GM18520 (cell line): ENCODE measurements at regions not wholly inside any gene's neighbourhood (a gene's known extent, or its start where the extent isn't known, plus 50 kb on each side); places are given as distances from the start of the nearest gene placed in this dataset.

Experiments
- ATAC-seq: cut with Tn5 transposase; IDR thresholded peaks from one replicate; pipeline ENCODE4 v1.9.1; 2021; ENCODE audit not compliant: unreplicated experiment

DNA sequence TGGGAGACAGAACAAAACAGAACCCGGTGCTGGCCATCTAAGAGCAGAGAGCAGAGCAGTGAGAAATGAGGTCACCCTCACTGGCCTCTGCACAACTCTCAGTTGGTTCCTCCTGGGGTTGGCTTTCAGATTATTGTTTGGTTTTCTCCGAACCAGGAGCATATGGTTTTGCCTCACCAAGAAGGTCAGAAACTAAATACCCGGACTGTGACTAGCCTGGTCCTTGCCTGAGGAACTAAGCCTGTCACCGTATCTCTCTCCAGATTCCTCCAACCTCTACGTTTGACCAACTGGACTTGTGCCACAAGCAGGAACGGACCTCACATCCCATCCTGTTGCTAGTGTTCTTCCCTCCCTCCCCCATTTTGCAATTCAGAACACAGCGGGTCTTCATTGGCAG, 450.4 kb upstream of the JARID2 start:
- ATAC-seq, result no peak

DNA sequence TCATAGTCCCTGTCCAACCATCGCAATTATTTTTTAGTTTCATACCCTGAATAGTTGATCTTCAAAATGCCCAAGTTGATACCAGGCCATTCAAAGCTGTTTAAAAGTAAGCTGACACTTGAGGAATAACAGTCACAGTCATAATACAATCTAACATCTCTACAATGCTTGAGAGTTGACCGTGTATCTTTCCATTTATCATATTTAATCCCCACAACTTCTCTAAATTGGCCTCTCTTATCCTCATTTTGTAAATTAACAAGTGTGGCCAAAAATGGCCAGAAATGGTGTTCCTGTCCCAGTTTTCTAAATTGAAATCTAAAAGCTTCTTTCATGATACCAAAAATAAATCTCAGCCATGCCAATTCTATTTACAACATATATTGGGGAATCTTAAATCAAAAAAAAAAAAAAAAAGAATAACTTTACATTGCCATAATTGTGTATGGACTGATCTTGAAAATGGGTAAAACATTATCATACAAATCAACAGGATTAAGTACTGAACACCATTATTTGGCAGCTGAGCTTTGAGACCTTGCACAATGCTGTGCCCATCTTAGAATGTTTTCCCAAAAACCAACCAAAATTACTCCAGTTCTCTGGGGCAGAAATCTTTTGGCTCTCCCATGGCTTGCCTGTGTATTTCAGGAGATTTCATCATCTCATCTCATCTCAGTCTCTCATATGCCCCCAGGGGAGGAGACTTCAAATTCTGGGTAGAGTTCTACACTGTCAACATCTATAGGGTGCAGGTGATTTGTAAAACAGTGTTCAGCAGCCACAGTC, 448.7 kb upstream of the JARID2 start:
- no peak for ATAC-seq

DNA sequence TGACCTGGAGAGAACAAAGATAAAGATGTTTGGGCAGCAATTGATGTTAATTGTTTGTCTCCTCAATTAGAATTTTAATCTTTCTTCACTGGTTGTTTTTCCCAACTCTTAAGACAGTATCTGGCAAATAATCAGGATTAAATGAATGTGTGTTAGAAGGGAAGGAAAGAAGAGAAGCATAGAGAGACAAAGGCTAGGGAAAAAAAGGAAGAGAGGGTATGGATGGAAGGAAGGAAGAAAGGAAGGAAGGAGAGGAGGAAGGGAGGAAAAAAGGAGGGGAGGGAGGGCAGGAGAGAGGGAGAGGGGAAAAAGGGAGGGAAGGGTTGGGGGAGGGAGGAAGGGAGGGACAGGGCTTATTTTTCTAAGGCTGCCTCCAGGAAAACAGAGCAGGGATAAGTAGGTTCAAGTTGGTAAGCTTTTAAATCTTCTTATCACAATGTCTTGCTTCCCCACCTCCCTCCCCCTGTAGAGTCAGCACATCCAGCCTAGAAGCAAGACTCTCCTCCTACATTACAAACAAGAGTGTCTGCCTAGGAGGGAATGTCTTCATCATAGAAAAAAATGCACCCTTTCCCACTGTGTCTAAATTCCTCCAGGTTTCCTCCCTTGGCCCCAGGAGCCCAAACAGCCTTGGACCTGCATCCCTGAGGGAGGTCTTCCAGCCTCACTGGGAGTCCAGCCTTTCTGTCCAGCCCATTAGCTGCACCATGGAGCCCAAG, 447.8 kb upstream of the JARID2 start:
- no peak for ATAC-seq

DNA sequence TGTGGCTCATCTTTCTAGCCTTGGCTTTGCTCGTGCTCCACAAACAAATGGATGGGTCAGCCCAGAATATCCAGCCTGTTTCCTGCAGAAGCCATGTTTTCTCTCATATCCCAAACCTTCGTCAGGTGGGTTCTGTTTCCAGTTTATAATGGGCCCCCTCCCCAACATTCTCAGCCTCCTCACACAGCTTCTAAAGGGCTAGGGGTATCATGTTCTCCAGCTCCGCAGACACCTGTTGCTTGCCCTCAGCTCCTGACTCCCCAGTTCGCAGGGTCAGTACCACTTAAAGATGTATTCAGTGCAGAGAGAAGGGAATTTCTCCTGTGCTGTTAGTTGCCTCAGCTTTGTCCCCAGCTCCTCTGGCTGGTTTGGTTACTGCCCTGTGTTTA, 447.3 kb upstream of the JARID2 start:
- no peak for ATAC-seq

DNA sequence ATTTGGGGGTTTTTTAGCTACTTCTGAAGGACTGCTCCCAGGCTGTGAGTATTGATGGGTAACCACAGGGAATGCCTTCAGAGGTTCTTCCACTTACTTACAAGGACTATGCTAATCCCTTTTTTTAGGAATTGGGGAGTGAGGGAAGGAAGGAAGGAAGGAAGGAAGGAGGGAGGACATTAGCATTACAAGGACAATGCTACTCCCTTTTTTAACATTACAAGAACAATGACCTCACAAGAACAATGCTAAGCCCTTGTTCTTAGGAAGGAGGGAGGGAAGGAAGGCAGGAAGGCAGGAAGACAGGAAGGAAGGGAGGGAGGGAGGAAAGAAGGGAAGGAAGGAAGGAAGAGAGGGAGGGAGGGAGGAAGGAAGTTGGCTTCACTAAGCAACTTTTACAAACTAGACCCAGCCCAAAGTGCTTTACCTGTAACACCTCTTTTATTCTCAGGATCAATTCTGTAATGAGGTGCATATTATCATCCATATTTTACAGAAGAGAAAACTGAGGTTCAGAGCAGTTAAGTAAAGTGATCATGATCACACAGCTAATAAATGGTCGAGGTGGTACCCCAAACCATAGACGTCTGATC, 446.8 kb upstream of the JARID2 start:
- ATAC-seq, result no peak

DNA sequence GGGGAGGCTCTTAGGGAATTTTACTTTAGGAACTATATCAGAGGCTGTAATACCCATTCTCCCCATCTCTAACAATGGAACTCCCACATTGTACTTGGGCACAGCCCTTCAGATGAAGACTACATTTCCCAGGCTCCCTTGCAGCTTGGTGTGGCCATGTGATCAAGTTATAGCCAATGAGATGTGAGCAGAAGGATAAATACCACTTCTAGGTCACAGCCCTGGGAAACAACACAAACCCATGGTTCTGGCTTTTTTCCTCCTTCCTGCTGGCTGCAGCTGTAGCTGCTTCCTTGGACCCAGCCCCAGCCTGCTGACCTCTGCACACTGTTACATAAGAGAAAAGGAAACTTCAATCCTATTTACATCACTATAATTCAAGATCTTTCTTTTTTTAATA, 445.9 kb upstream of the JARID2 start:
- no peak for ATAC-seq

DNA sequence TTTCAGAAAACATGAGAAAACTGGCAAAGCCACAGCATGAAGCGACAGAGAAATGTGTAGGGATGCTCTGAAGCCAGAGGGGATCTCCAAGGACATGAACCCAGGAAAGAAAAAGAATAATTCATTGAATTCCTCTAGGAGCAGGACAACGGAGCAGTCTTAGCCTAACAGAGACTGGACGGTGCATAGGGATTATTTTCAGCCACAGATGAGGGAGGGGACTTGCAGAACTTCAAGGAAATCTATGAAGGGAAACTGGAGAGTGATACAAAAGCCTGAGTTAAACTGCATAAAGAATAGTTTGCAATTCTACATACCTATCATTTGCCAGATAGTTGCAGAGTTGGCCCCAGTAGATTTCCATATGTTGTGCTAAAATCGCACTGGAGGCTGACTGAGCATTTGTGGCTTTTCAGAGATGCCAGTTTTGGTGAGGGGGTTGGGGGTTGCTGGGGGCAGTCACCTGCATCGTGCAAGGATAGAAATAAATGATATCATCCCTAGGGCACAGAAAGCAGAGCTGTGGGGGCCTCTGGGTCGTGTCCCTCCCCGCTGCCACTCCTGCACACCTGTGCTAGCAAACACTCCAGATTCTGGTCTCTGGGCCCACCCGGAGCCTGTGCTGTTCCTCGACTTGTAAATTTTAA, 443.2 kb upstream of the JARID2 start:
- ATAC-seq, result no peak

DNA sequence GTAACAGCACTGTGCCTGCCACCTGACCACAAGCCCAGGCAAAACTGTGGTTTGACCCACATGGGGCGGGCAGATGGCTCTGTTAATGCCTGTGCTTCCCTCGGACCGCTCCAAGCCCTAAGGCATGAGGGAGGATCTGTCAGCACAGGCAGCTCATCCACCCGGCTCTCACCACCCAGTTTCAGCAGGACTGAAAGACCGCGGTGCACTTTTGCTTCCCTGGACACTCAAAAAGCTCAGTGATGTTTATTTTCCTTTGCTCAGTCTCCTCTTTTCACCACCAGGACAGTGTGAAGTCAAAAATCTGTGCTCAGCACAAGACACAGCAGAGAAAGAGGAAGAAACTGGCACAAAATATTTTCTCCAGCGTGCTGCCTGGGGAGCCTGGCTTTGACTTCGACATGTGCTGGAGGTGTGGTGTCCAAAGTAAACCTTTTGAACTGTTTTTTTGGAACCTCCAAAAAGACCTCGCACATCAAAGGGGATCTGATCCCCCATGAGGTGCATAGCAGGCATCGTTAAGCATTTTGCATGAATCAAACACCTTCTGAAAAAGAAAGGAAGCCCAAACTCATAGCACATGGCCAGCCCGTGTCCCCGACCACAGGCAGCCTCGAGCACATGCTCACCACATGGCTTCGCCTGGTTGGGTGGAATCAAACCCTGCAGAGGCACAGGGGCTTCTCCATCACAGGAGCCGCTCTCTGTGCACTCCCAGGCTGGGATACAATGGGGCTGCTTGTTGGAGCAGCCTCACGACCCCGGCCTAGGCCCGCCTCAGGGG, 441.7 kb upstream of the JARID2 start:
- no peak for ATAC-seq

DNA sequence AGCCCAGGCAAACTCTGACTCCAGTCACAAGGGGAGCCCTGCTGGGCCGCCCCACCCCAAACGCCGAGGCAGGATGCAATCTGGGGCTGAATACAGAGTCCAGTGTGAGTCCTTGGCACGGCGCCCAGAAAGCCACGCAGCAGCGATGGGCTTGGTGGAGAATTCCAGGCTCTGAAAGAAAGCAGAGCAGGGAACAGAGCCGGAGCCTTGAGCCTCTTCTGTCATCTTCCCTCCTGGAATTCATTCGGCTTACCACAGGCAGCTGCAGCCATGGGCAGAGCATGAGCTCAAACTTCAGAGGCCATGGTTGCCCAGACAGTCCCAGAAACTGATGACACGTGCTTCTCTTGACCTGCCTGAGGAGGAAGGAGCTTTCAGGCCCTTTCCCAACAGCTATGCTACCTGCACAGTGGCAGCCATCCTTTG, 441.1 kb upstream of the JARID2 start:
- no peak for ATAC-seq

DNA sequence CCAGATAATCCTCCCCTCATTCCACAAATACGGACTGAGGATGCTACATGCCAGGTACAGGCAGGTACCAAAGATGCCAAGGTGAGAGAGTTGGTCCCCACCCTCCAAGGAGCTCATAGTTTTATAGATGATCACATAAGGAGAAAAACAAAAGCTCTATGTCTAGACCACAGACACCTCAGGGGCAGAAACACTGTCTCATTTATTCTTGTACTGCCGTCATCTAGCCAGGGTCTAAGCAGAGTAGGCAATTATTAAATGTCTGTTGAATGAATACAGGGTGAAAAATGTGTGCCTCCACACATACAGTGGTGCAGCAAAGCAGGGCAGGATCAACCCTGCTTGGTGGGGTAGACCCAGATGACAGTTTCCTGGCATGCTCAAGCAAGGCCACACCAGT, 439.8 kb upstream of the JARID2 start:
- ATAC-seq, result no peak

DNA sequence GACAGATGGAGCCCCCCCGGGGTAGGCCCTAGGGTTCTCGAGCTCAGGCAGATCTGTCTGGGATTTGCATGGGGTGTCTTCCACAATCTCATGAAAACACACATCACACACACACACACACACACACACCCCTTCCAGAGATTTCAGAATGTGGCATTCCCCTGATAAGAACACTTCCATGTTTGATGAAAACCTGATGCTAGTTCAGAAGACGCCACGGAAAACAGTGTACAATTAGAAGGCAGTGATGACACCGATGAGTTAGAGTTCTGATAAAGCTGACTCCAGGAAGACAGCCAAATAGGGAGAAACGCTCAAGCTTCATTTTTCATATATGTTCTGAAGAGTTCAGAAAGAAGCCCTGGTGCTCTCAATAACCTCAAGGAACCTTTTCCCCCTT, 438.7 kb upstream of the JARID2 start:
- ATAC-seq, result no peak

DNA sequence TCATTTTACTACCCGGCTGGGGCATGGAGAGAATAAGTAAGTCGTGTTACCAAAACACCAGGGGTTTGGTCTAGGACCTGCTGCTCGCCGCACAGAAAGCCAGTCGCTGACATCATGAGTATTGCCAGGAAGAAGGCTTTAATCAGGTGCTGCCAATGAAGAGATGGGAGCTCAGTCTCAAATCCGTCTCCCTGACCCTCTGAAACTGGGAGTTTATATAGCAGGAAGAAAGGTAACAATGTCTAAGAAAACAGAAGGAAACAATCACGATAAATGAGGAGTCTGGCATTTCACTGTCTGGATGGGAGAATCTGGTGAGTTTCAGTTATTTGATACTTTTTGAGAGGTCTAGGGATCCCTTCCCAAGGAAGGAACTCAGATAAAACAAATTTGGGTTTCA, 437.9 kb upstream of the JARID2 start:
- ATAC-seq, result no peak

DNA sequence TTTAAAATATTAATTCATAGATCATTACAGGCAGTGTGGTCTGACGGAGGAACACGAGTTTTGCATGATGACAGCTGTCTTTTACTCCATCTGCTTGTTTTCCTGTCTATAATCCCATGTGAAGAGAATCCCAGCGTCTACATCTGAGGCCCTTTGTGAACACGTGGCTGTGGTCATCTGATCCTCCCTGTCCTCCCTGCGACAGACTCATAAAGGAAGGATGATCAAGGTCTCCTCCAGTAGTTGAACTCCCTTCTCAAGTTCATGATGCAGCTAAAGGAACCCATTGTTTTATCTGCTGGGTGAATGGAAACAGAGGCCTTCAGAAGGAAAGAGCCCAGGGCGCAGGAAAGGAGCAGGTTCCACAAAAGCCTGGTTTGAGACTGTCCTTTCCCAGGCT, 435.8 kb upstream of the JARID2 start:
- no peak for ATAC-seq

DNA sequence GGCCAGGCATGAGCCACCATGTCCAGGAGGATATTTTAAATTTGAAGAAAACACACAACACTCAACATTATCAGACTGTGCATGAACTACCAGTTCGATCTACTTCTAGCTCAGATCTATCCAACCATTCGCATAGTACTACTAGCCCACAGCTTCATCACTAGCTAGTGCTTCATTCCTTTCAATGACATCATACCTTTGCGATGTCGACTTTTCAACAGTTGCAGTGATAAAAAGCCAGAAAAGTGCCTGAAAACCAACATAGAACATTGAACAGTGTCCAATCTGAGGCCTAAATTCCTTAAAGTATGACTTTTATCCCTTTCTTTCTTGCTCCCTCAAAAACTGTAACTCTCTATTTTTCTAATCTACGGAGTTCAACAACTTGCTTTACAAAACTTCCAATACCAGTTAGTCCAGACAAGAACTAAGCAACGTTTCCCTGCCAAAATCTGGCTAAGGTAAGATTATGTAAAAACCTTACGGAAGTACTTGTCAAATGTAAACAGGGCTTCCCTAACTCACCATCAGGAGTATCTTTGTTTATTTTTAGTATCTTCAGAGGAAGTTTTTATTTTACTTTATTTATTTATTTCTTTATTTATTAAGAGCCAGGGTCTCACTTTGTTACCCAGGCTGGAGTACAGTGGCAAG, 434.0 kb upstream of the JARID2 start:
- no peak for ATAC-seq

DNA sequence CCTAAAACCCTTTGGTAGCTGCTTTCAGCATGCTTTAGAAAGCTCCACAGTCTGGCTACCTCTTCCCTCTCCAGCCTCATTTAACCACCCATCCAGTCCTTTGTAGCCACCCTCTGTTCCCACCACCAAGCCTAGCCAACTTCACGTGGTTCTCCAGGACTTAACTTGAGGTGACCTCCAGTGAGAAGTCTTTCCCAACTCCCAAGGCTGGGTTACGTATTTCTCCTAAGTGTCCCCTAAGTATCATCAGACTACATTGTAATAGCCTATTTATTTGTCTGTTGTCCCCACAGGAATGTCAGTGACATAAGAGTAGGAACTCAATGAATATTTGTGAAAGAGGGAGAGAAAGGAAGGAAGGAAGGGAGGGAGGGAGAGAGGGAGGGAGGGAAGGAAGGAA, 431.9 kb upstream of the JARID2 start:
- ATAC-seq, result no peak

DNA sequence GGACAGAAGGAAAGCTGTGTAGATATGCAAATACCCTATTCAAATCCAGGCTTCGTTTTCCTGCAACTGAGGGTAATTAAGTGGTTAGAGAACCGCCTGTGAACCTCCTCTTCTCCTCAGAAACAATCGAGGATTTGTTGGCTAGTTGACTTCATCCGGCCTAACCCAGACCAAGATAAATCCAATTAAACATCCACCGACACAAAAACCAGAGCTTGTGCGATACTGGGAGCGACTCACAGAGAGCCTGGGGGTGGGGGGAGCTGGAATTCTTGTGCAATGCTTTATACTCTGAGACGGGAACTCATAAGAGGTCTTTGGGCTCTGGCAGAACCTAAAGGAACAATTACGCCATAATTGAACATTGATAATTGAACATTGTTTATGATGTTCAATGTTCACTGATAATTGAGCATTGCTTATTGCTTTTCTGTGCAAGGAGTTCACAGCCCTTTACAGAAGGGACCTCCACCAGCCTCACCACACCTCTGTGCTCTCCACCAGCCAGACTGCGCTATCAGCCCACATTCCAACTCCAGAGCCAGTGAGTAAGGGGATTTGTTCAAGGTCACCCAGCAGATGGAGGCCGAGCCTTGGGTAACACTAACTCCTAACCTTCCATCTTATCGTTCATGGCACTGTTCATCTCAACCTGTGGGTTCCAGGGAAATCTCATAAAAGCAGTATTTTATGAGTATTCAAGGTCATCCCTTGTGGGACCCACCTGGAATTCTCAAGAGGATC, 429.6 kb upstream of the JARID2 start:
- no peak for ATAC-seq

DNA sequence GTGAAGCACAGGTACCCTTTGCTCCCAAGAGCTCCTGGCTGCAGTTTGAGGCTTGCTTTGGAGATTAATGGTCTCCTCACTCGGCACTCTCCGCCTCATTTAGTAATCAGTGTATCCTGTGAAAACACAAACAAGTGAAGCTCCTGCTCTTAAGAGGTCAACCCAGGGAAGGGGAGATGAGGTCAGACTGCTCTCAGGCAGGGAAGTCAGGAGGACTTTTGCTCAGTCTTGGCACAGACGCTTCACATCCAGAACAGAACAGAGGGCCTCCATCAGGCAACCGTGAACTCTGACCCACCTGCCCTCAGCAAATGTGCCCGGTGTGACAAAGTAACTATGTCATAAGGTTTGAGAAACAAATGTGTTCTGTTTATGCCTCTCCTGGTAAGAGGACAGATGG, 428.8 kb upstream of the JARID2 start:
- ATAC-seq, result no peak

DNA sequence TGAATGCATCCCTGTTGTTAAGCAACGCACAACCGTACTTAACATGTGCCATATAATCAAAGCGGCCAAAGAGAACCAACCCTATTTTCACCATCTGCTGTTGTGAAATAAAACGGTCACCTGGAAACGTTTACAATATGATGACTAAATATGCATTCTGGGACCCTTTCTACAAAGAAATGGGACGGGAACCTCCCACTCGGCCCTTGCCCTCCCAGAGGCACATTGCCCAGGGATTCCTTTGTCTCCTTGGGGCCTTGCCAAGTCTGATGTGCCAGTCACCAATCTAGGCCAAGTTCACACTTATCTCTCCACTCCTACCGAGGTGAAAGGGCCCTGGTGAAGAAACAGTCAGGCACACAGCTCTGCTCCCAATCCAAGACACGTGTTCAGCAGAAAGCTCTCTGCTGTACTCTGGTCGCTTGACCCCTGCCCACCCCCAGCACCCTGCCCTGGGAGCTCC, 427.4 kb upstream of the JARID2 start:
- ATAC-seq, result no peak

DNA sequence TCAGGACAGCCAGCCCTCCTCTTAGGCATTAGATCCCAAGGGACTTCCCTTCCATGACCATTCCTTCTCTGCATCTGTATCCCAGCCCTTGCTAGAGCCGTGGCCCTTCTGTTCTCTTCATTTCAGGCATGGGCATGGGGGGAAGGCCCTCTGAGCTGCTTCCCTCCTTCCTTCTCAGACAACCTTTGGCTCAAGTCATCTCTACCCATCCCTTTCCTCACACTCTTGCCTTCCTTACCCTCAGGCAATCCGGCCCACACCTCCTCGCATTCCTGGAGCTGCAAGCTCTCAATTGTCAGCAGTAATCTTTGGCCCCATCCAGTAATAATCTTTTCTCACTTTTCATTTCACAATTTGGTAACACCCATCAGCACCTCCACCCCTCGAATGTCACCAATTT, 426.9 kb upstream of the JARID2 start:
- ATAC-seq, result no peak
